HG02870 (cell line): ENCODE measurements at regions not wholly inside any gene's neighbourhood (a gene's known extent, or its start where the extent isn't known, plus 50 kb on each side); places are given as distances from the start of the nearest gene placed in this dataset.
"Not testable (repeated sequence)": the region's sequence is repeated elsewhere in the genome, so short reads cannot be mapped to it uniquely, and the experiment has no call there.

Experiments
- ATAC-seq: cut with Tn5 transposase; IDR thresholded peaks from one replicate; pipeline ENCODE4 v1.9.1; 2021; ENCODE audit warnings: mild to moderate bottlenecking, moderate library complexity; ENCODE audit not compliant: unreplicated experiment

DNA sequence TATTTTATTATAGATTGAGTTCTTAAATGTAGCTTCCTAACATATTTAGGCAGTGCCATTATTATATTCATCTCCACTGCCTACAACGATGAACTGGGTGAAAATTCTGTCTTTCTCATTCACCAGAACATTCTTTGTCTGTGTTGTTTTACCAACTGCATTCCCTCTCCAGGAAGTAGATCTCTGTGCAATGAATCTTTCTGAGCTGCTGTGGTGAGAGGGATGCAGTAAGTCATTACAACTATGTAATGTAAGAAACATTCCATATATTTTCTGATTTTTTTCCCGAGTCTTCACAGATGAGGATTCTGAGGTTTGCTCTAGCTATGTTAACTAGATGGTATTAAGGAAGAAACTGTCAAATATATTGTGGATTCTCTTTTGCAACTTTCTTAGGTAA lies 811.9 kb upstream of the PCDH7 start:
- no peak for ATAC-seq

DNA sequence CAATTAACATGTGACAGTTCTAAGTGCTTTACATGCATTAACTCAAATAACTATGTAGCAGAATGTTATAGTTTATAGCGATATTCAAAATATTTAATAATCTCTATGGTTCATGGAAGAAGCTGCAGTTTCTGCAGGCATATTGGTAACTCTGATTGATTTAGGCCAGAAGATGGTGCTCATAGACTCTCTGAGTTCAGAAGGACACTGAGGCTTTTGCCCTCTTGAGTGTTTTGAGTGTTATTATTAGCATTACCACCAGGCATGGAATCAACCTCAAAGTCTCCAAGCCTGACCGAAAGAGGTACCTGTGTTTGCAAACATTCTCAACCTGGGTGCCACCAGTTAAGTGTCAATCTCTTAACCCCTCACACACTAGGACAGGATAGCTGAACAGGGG lies 792.3 kb upstream of the PCDH7 start:
- no peak for ATAC-seq

DNA sequence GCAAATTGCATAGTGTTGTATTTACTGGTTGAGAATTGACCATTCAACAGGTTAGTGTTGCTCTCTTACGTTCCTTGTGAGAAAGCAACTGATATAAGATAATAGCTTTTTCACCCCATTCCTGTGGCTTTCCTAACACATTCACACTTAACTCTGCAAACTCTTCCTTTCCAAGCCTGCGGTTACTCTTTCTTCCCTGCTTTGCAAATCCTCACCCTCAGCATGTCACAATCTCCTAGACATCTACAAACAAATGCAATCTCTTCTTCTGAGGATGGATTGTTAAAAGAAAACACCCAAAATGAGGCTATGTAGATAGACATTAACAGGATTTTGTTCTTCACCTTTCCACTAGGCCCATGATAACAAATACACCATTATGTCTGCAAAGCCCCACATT lies 771.7 kb upstream of the PCDH7 start:
- no peak for ATAC-seq

DNA sequence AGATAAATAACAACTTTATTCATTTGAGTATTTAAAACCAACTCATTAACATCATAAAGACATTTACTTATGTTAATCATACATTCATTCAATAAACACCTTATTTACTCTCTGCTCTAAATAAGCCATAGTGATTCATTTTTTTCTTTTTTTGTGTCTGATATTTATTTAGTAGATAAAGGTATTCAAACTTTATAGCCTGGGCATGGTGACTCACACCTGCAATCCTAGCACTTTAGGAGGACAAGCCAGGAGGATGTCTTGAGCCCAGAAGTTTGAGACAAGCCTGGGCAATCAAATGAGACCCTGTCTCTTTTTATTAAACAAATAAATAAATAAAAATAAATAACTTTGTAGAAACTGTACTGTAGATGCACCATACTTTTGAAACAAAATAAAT lies 771.3 kb upstream of the PCDH7 start:
- no peak for ATAC-seq

DNA sequence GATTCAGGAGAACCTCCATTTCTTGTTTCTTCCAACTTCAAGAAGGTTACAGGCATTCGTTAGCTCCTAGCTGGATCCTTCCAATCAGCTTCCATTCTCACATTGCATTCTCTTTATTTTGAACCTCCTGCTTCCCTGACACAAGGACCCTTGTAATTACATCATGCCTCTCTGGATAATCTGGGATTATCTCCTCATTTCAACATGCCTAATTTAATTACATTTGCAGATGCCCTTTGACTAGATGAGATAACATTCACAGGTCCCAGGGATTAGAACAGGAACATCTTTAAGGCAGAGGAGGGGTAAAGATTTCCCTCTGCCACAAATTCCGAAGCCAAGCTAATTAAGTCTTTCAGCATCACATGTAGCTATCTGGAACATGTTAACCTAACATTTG lies 753.8 kb upstream of the PCDH7 start:
- no peak for ATAC-seq

DNA sequence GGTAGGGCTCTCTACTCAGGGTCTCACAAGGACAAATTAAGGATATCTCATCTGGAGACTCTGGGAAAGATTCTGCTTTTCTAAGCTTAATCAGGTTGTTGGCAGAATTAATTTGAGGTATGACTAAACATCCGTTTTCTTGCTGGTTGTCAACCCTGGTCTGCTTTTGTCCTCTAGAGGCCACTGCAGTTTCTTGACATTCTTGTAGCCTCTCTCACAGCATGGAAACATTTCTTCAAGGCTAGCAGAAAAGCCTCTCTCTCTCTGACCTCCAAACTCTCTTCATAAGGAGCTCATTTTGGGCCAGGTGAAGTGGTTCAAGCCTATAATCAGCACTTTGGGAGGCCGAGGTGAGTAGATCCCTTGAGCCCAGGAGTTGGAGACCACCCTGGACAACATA lies 749.5 kb upstream of the PCDH7 start:
- no peak for ATAC-seq

DNA sequence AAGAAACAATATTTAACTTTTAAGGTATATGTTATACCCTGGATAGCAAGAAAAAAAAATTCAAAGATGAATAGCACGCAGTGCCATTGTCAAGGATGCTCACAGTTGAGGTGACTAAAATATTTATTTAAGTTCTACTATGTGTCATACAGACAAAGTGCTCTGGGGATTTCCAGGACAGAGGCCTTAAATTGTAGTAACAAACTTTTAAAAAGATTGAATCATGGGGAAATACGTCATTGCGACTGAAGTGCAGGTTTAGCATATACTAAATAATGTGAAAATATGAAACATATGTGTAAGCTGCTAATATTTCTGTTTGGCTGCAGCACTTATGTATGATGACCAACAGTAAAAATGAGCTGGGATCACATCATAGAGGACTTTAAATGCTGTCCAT lies 748.0 kb upstream of the PCDH7 start:
- ATAC-seq = no peak

DNA sequence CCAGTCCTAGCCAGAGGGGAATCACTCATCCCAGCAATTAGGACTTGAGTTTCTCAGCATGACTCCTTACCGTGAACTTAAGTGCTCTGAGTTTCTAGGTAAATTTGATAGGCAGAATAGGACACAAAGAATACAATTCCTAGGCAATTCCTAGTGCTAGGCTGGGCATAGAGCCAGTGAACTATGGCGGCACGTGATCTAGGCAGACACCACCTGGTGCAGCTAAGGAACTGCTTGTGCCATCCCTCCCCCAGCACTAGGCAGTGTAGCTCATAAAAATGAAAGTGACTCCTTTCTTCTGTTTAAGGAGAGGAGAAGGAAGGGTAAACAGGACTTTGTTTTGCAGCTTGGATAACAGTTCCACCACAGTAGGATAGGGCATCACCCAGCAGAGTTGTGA lies 736.3 kb upstream of the PCDH7 start:
- no peak for ATAC-seq

DNA sequence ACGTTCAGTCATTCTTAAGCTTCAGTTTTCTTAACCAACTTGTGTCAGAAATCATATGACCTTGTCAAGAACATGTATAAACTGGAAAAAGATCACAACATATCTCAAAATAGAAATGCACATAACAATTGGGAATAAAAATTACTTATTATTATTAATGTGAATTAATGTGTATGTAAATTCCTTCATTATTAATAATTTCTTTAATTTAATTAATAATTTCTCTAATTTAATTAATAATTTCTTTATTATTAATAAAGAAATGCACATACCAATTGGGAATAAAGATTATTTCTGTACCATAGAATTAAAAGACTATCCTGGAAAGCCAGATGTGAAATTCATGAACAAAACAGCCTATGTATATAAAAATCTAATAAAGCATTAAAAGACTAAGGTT lies 718.5 kb upstream of the PCDH7 start:
- no peak for ATAC-seq

DNA sequence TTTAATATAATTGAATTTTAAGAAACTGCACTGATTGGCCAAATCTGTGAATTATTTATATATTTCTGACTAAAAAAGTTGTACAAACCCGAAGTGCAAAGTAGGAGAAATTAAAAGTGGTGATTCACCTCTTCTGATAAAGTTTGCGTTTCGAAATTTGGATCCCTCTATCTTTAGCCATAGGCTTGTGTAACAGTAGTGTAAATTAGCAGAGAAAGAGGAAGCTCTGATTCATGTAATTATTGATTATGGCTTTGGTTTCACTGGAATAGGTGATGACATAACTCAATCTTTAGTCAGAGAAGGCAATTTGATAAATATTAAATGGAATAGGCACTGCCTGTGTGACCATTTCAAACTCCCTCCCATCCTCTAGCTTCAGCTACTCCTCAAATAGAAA lies 717.8 kb upstream of the PCDH7 start:
- ATAC-seq = no peak

DNA sequence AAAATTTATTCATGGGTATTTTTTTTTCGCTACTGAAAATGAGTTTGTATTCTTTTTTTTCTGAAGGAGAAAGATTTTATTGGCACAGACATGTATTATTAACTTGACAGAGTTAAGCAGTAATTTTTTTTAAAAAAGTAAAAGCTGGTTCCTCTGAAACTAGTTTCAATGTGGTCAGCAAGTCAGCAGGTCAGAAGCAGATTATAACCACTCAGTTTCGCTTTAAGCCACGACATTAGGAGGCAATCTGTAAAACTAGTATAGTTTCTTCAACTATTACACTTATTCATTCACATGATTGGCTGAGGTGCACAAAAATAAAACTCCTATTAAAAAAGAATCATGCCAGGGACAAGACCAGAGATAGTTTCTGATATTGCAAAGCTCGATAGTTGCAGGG lies 714.2 kb upstream of the PCDH7 start:
- ATAC-seq = no peak

DNA sequence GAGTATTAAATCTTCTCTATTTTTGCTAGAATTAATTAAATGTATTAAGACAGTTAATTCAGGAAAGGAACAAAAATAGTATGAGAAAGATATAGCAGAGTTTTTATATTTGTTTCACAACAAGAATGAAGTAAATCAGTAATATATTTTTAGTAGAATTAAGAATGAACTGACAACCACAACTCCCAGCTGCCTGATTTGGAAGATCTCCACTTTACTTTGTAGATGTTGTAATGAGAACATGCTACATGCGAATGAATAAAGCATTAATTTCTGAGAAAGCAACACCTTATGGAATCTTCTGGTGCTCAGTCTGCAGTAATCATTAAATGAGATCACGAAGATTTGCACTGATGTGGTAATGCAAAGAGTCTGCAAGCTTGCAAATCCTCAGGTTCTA lies 695.6 kb upstream of the PCDH7 start:
- no peak for ATAC-seq

DNA sequence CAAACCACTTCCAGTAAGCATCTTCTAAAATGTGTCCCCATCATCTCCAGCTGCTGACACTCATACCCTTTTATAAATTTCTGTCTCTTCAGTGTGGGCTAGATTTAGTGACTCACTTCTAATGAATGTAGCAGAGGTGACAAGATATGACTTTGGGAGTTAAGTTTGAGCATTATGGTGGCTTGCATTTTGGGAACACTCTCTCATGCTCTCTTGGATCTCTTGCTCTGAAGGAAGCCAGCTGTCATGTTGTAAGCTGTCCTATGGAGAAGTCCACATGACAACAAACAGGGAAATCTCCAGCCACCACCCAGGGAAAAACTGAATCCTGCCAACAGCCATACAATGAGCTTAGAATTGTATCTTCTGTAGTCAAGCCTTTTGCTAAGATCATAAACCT lies 691.3 kb upstream of the PCDH7 start:
- no peak for ATAC-seq

DNA sequence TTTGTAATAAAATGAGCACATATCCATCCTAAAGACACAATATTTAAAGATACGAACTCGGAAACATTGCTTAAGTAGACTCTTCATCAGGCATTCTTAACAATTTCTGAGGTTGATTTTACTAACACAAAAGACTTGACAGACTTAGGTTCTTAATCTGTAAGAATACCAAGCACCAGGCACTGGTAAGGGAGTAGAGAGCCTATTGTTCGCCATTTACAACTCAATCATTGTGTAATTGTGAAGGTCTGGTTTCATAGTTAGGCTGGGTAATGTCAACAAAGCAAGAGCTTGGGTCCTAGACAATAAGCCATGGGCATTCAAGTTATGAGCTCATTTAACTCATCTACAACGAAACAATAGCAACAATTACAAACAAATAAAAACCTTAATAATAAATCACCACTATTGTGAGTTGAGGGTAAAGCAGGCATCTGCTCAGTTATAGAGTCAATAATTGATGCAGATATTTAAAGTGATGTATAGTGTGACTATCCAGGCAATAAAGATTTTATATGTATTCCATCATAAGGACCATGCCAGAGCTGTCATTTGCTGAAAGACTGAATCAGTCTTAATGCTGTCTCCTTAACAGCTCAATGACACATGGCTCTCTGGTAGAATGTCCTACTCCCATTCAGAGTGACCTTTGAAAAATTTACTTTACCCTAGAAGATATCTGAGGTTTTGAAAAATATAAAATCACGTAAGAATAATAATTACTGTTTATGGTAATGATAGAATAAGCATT lies 664.0 kb upstream of the PCDH7 start:
- ATAC-seq = no peak

DNA sequence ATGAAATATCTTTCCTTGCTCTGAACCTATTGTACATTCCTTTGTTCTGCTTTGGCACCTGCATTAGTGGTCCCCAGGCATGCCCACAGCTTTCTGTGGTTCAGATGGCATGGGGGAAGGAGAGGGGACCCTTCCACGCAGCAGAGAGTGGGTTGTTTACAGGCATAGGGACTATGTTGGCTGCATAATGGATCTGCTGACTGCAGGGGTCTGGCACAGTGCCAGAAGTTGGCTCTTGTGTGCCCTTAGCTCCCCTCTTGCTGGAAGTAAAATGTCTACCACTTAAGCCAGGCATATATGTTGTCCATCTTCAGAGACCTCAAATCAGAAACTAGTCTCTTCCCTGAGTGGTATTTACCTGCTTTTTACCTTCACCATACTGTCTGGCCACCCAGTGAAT lies 651.9 kb upstream of the PCDH7 start:
- ATAC-seq = no peak

DNA sequence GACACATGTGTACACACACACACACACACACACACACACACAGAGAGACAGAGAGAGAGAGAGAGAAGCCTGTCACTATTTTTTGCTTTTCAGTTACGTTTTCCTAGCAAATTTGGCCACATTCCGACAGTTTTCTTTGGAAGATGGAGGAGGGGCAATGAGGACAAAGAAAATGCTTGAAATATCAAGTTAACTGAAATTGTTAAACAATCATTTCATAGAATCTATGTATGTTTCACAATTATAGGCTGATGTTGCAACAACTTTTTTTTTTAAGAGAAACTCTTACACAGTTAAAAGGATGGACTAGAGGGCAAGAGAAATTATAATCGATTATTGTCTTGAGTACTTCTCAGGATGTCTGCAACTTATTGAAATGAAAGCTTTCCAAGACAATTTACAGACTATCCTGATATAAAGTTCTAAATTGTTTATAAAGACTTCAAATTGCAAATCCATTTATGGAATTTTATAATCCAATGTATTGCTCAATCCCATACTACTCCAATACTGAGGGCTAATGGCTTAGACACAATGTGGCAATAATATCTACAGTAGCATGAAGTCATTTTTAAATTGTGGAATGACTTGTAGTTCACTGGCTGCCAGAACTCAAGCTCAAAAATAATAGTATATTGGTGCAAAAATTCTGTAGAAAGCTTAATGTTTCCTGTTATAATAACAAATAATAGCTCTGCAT lies 647.0 kb upstream of the PCDH7 start:
- ATAC-seq = no peak

DNA sequence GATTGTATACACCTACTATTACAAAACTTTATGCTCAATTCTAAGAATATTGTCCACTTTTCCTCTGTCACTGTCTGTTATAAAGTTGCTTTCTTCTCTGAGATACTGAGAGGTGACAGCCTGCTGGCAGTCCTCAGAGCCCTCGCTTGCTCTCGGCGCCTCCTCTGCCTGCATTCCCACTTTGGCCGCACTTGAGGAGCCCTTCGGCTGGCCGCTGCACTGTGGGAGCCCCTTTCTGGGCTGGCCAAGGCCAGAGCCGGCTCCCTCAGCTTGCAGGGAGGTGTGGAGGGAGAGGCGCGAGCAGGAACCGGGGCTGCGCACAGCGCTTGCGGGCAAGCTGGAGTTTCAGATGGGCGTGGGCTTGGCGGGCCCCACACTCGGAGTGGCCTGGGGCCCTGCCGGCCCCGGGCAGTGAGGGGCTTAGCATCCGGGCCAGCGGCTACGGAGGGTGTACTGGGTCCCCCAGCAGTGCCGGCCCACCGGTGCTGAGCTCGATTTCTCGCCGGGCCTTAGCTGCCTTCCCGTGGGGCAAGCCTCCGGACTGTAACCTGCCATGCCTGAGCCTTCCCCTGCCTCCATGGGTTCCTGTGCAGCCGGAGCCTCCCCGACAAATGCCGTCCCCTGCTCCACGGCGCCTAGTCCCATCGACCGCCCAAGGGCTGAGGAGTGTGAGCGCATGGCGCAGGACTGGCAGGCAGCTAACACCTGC lies 627.6 kb upstream of the PCDH7 start:
- not testable (repeated sequence) for ATAC-seq

DNA sequence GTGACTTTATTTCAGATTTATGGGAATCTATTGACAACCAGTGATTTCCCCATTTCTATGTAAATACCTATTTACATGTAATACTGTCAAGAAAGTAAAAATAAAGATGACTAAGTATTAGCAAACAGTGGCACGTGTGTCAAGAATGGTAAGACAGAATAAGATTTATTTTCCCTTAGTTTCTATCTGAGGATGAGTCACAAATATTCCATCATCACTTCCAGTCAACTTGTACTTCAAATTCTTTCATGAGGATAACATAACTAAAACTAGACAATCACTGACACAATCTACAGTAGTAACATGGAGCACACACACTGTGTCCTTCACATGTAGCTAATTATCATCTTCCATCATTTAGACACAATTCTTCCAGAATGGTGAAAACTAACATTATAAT lies 625.3 kb upstream of the PCDH7 start:
- no peak for ATAC-seq

DNA sequence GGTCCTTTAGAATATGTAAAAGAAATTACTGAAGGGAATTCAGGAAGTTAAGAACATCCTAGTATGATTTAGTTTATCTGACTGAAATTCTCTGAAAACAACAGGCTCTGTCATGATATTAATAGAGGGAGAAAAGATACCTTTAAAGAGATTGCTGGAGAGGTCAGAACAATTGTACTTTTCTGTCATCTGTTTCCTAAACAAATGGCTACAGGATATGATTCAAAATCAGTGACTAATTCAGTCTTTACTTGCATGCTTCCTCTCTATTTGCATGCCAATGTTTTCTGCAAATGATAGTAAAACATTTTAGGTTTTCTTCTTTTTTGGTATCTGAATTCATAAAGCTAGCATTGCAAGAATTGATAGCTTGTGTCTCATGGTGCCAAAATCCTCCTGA lies 616.7 kb upstream of the PCDH7 start:
- no peak for ATAC-seq

DNA sequence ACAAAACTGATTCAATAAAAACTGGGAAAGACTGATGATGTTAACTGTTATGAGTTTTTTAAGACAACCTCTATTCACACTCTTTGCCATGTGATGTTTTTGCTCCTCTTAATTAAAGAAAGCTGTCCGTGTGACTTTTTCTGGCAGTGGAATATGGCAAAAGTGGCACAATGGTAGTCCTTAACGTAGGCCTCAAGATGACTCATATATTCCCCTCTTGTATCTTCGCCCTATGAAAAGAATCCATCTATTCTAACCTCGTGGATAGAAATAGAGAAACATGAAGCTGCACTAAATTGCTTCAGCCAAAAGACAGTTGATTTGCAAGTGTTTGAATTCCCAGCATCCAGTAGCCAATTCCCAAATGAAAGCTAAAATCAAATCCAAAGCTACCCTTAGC lies 603.8 kb upstream of the PCDH7 start:
- no peak for ATAC-seq

DNA sequence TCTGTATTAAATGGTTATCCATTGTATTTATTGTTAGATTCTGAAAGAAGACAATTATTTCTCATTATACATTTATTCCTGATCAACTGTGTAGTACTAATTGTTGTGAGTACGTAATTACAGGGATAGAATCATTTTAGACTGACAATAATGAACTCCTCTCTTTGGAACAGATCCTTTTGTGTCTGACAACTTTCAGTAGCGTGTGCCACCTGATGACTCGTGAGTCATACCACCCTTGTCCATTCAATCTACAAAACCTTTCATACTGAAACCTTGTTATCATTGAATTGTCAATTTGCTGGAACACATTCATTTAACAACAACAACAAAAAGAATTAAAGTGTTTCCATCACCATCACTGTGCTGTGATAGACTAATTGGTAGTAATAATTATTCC lies 602.7 kb upstream of the PCDH7 start:
- ATAC-seq = no peak

DNA sequence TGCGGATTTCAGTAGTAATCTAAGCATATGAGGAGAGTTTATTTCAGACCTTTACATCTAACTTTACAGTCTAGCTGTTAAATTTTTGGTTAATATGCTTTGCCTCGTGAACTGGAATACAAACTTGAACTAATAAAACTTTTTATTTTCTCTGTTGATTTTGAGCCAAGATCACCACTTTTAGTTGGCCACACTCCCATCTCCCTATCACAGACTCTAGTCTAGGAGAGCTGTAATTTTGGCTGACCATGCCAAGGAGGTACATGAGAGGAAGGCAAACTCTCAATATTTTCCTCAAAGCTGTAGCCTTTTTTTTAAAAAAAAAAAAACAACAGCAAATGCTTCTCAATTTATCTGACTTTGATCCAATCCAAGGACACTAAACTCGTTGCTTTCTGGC lies 597.5 kb upstream of the PCDH7 start:
- no peak for ATAC-seq
